Calu3 (cell line): ENCODE measurements at regions not wholly inside any gene's neighbourhood (a gene's known extent, or its start where the extent isn't known, plus 50 kb on each side); places are given as distances from the start of the nearest gene placed in this dataset.

Experiments used
- BruUV-seq: library from RNA; stranded (reverse); fragments of 400-500 nt; replicated peaks from 2 replicates; lab custom pipeline; 2021; lab: Mats Ljungman, UMichigan
- CTCF ChIA-PET: fragments of 300-600 bp; sonication (Branson Sonifier 250); formaldehyde crosslinking; loops from one replicate; lab custom pipeline; 2022; ENCODE audit warnings: antibody characterized with exemption; lab: Charles Lee
- DNase-seq: peaks from one replicate; pipeline ENCODE4 v3.0.0; 2022
- H3K27ac Mint-ChIP-seq: one replicate; pipeline ENCODE4 v1.8.0; 2022; ENCODE audit warnings: mixed read lengths; ENCODE audit not compliant: unreplicated experiment
- H3K27me3 Mint-ChIP-seq: one replicate; pipeline ENCODE4 v1.8.0; 2022; ENCODE audit warnings: mixed read lengths; ENCODE audit not compliant: unreplicated experiment
- H3K36me3 Mint-ChIP-seq: one replicate; pipeline ENCODE4 v1.8.0; 2022; ENCODE audit warnings: mild to moderate bottlenecking, moderate library complexity, mixed read lengths; ENCODE audit not compliant: insufficient read depth, unreplicated experiment
- H3K4me1 Mint-ChIP-seq: one replicate; pipeline ENCODE4 v1.8.0; 2022; ENCODE audit warnings: mild to moderate bottlenecking, low read depth, mixed read lengths; ENCODE audit not compliant: unreplicated experiment
- H3K4me3 Mint-ChIP-seq: one replicate; pipeline ENCODE4 v1.8.0; 2022; ENCODE audit warnings: mild to moderate bottlenecking, low read depth, moderate library complexity, mixed read lengths; ENCODE audit not compliant: unreplicated experiment
- H3K9me3 Mint-ChIP-seq: one replicate; pipeline ENCODE4 v1.8.0; 2022; ENCODE audit warnings: low read depth, mixed read lengths; ENCODE audit not compliant: unreplicated experiment
- CTCF ChIP-seq: fragments of 200-600 bp; IDR thresholded peaks from one replicate; pipeline ENCODE4 v1.8.0; 2022; ENCODE audit warnings: antibody characterized with exemption; ENCODE audit not compliant: unreplicated experiment
- intact Hi-C: fragments of 100-400 bp; cut with micrococcal nuclease; formaldehyde crosslinking; loops from one replicate; pipeline ENCODE4 v1.10.0; 2022; ENCODE audit not compliant: unreplicated experiment

- CTCF ChIA-PET, result no interaction called here
- Mint-ChIP-seq H3K27me3 (no peaks in the 10 kb centered on the region), H3K36me3 (no peaks in the 10 kb centered on the region), H3K27ac (no peak overlapping the region), H3K4me1 (no peaks in the 10 kb centered on the region), H3K4me3 (no peak overlapping the region), H3K9me3 (peaks cover under 1% of the 10 kb centered on the region)
- intact Hi-C loops, result no loop called here
- no TSS peak for BruUV-seq
- DNase-seq, result no peak
- TF ChIP-seq CTCF, result no peak
These were observed 500.8 kb upstream of the PCDH20 start for GRCh38 chr13:61916483-61916882.

GRCh38 chr13:61913183-61913582 is 497.5 kb upstream of the PCDH20 start:
- H3K27me3 Mint-ChIP-seq, result no peaks in the 10 kb centered on the region
- BruUV-seq, result no TSS peak

GRCh38 chr13:61908906-61909615 is 493.4 kb upstream of the PCDH20 start:
- DNase-seq, result no peak
- Mint-ChIP-seq H3K4me1 (no peaks in the 10 kb centered on the region), H3K27ac (no peak overlapping the region), H3K9me3 (no peaks in the 10 kb centered on the region), H3K36me3 (no peaks in the 10 kb centered on the region), H3K27me3 (no peaks in the 10 kb centered on the region), H3K4me3 (no peak overlapping the region)
- no TSS peak for BruUV-seq
- CTCF ChIA-PET, result no interaction called here
- no peak for TF ChIP-seq CTCF
- intact Hi-C loops, result no loop called here

More at GRCh38 chr13:61913183-61913582, 497.5 kb upstream of the PCDH20 start:
- no peak overlapping the region for H3K4me3 Mint-ChIP-seq
- no peak for TF ChIP-seq CTCF
- no peak overlapping the region for H3K27ac Mint-ChIP-seq
- no peaks in the 10 kb centered on the region for H3K4me1 Mint-ChIP-seq
- DNase-seq, result no peak
- H3K36me3 Mint-ChIP-seq, result no peaks in the 10 kb centered on the region
- no peaks in the 10 kb centered on the region for H3K9me3 Mint-ChIP-seq
- intact Hi-C loops, result no loop called here
- CTCF ChIA-PET, result no interaction called here

- no TSS peak for BruUV-seq
- Mint-ChIP-seq H3K4me1 (no peaks in the 10 kb centered on the region), H3K36me3 (no peaks in the 10 kb centered on the region), H3K4me3 (no peak overlapping the region), H3K27me3 (no peaks in the 10 kb centered on the region), H3K27ac (no peak overlapping the region), H3K9me3 (no peaks in the 10 kb centered on the region)
- DNase-seq, result no peak
- TF ChIP-seq CTCF, result no peak
- intact Hi-C loops, result no loop called here
- CTCF ChIA-PET, result no interaction called here
These were observed 489.4 kb upstream of the PCDH20 start for GRCh38 chr13:61905054-61905453.
